SK-N-MC (cell line): ENCODE measurements at regions not wholly inside any gene's neighbourhood (a gene's known extent, or its start where the extent isn't known, plus 50 kb on each side); places are given as distances from the start of the nearest gene placed in this dataset.

Experiments
- EZH2 ChIP-seq: fragments of 200-600 bp; sonication (generic); IDR thresholded peaks from one replicate; pipeline ENCODE4 v1.6.1; 2017; ENCODE audit warnings: antibody characterized with exemption
- FOXP2 ChIP-seq: optimal IDR thresholded peaks from 2 replicates; pipeline ENCODE3; 2011; ENCODE audit warnings: mild to moderate bottlenecking, moderate library complexity; ENCODE audit not compliant: insufficient read depth; ENCODE audit errors: extremely low read length, control extremely low read depth
- POLR2AphosphoS5 ChIP-seq: IDR thresholded peaks from 2 replicates; pipeline ENCODE4 v1.6.1; 2012; ENCODE audit warnings: mild to moderate bottlenecking, low read depth, low read length, borderline replicate concordance

GRCh38 chr3:113156816-113157333, 54.5 kb upstream of the BOC start:
- TF ChIP-seq EZH2 (no peak), POLR2AphosphoS5 (no peak), FOXP2 (no peak)
